ENCODE measurements at regions not wholly inside any gene's neighbourhood (a gene's known extent, or its start where the extent isn't known, plus 50 kb on each side); places are given as distances from the start of the nearest gene placed in this dataset.

- Histone ChIP-seq H3K9me3 (ENCODE audit: insufficient read depth, low read depth) (no peaks in the 10 kb centered on the region), H3F3A (ENCODE audit: insufficient read depth, low read depth) (no peaks in the 10 kb centered on the region), H3K4me3 (no peak overlapping the region), H2AFZ (no peak overlapping the region), H3K27me3 (ENCODE audit: insufficient read depth, low read depth) (no peaks in the 10 kb centered on the region), H3K36me3 (ENCODE audit: low read depth) (no peaks in the 10 kb centered on the region), H3K79me2 (ENCODE audit: low read depth) (no peaks in the 10 kb centered on the region), H3K4me2 (no peak overlapping the region), H4K20me1 (ENCODE audit: insufficient read depth) (no peaks in the 10 kb centered on the region), H3K9me2 (ENCODE audit: insufficient read depth) (no peaks in the 10 kb centered on the region), H3K27ac (no peak overlapping the region), H3K4me1 (replicated peaks; ENCODE audit: insufficient read depth) (peaks cover 7% of the 10 kb centered on the region; the same call in 1 of the 2 replicates)
- no peak for TF ChIP-seq CTCF (conservative IDR thresholded peaks at IDR 0.05)
- TF ChIP-seq EZH2 (IDR thresholded peaks at IDR 0.05; ENCODE audit: low read depth) = no peak
- intact Hi-C loops (cut with micrococcal nuclease; ENCODE audit: unreplicated experiment) = no loop called here
- CTCF ChIA-PET = no interaction called here
- no TSS peak for BruUV-seq (replicated peaks)
- POLR2A ChIA-PET (ENCODE audit: unreplicated experiment) = no interaction called here
- no peak for DNase-seq
Observed at GRCh38 chr10:9230625-9231024, 1176.1 kb downstream of the GATA3 start.

- POLR2A ChIA-PET (ENCODE audit: unreplicated experiment) = no interaction called here
- BruUV-seq (replicated peaks) = no TSS peak
- H3K9me3 ChIP-seq (ENCODE audit: insufficient read depth, low read depth) = no peaks in the 10 kb centered on the region
- no peaks in the 10 kb centered on the region for H3K9me2 ChIP-seq (ENCODE audit: insufficient read depth)
- H2AFZ ChIP-seq = no peak overlapping the region
- H3K27me3 ChIP-seq (ENCODE audit: insufficient read depth, low read depth) = no peaks in the 10 kb centered on the region
- no peaks in the 10 kb centered on the region for H3K79me2 ChIP-seq (ENCODE audit: low read depth)
- no peak overlapping the region for H3K4me2 ChIP-seq
- no peak overlapping the region for H3K27ac ChIP-seq
- DNase-seq = no peak
- intact Hi-C loops (cut with micrococcal nuclease; ENCODE audit: unreplicated experiment) = no loop called here
- no peaks in the 10 kb centered on the region for H4K20me1 ChIP-seq (ENCODE audit: insufficient read depth)
- H3K4me3 ChIP-seq = no peak overlapping the region
- no peaks in the 10 kb centered on the region for H3F3A ChIP-seq (ENCODE audit: insufficient read depth, low read depth)
- no peaks in the 10 kb centered on the region for H3K36me3 ChIP-seq (ENCODE audit: low read depth)
- CTCF ChIA-PET = interaction anchor here (0.6 kb wide), 1 partner anchor 1188 kb away, joined by 3 read pairs; no protein-coding TSS in a partner anchor
- TF ChIP-seq EZH2 (IDR thresholded peaks at IDR 0.05; ENCODE audit: low read depth) (no peak), CTCF (conservative IDR thresholded peaks at IDR 0.05) (no peak)
- no peaks in the 10 kb centered on the region for H3K4me1 ChIP-seq (replicated peaks; ENCODE audit: insufficient read depth)
Observed at GRCh38 chr10:9234191-9234590, 1179.7 kb downstream of the GATA3 start.

GRCh38 chr10:9238041-9238440 lies 1183.6 kb downstream of the GATA3 start:
- no peak overlapping the region for H3K27ac ChIP-seq
- H2AFZ ChIP-seq = no peak overlapping the region
- no peaks in the 10 kb centered on the region for H3K9me2 ChIP-seq (ENCODE audit: insufficient read depth)
- no peaks in the 10 kb centered on the region for H3K27me3 ChIP-seq (ENCODE audit: insufficient read depth, low read depth)
- no peaks in the 10 kb centered on the region for H3K4me1 ChIP-seq (replicated peaks; ENCODE audit: insufficient read depth)
- no TSS peak for BruUV-seq (replicated peaks)
- TF ChIP-seq EZH2 (IDR thresholded peaks at IDR 0.05; ENCODE audit: low read depth) (no peak), CTCF (conservative IDR thresholded peaks at IDR 0.05) (no peak)
- no peaks in the 10 kb centered on the region for H3F3A ChIP-seq (ENCODE audit: insufficient read depth, low read depth)
- no peaks in the 10 kb centered on the region for H3K36me3 ChIP-seq (ENCODE audit: low read depth)
- DNase-seq = peak in 1 of 2 experiments; percentile 50
- H3K4me2 ChIP-seq = no peak overlapping the region
- ChIA-PET POLR2A (ENCODE audit: unreplicated experiment) (interaction anchor here (0.7 kb wide), 1 partner anchor 536 kb away, joined by 26 read pairs; no protein-coding TSS in a partner anchor), CTCF (no interaction called here)
- H3K9me3 ChIP-seq (ENCODE audit: insufficient read depth, low read depth) = no peaks in the 10 kb centered on the region
- H3K4me3 ChIP-seq = no peak overlapping the region
- H3K79me2 ChIP-seq (ENCODE audit: low read depth) = no peaks in the 10 kb centered on the region
- intact Hi-C loops (cut with micrococcal nuclease; ENCODE audit: unreplicated experiment) = loop anchor here (1.0 kb wide), 1 partner anchor 9 kb away; no protein-coding TSS in a partner anchor
- H4K20me1 ChIP-seq (ENCODE audit: insufficient read depth) = no peaks in the 10 kb centered on the region
